ENCODE measurements at regions not wholly inside any gene's neighbourhood (a gene's known extent, or its start where the extent isn't known, plus 50 kb on each side); places are given as distances from the start of the nearest gene placed in this dataset.

- TF ChIP-seq CTCF (IDR thresholded peaks at IDR 0.05) (no peak), POLR2A (IDR thresholded peaks at IDR 0.05) (no peak)
These were observed 348.7 kb downstream of the CD83 start for GRCh38 chr6:14466278-14466677.
